ENCODE measurements at regions not wholly inside any gene's neighbourhood (a gene's known extent, or its start where the extent isn't known, plus 50 kb on each side); places are given as distances from the start of the nearest gene placed in this dataset.

- Histone ChIP-seq H3K36me3 (ENCODE audit: control insufficient read depth in 2 of 3, insufficient read depth in 3 of 3, low read length in 3 of 3) (no peaks in the 10 kb centered on the region), H3K27ac (ENCODE audit: low read depth in 2 of 2, low read length in 2 of 2) (no peak overlapping the region), H3K27me3 (ENCODE audit: control insufficient read depth, insufficient read depth, low read length) (no peaks in the 10 kb centered on the region), H3K9ac (ENCODE audit: low read length in 3 of 3) (no peak overlapping the region), H3K4me1 (ENCODE audit: control insufficient read depth in 2 of 3, insufficient read depth in 2 of 3, low read depth in 1 of 3, low read length in 3 of 3) (peaks cover 0 to 14% (median 0%) of the 10 kb centered on the region in 3 donors), H3K9me3 (ENCODE audit: control insufficient read depth in 2 of 3, insufficient read depth in 1 of 3, low read length in 3 of 3) (no peaks in the 10 kb centered on the region), H3K4me3 (ENCODE audit: low read length in 3 of 3) (no peak overlapping the region)
- FAIRE-seq, result no peak
- DNase-seq, result no peak
- no peak for TF ChIP-seq CTCF (IDR thresholded peaks at IDR 0.05; ENCODE audit: borderline replicate concordance, extremely low read depth, insufficient read depth)
- intact Hi-C loops (cut with DNase I), result no loop called here
Measured at GRCh38 chrX:6980981-6981380, 166.5 kb upstream of the STS start.

GRCh38 chrX:6968231-6968630, 179.3 kb upstream of the STS start:
- H3K36me3 ChIP-seq (ENCODE audit: control insufficient read depth in 2 of 3, insufficient read depth in 3 of 3, low read length in 3 of 3), result no peaks in the 10 kb centered on the region
- DNase-seq (no peak), FAIRE-seq (no peak)
- H3K4me1 ChIP-seq (ENCODE audit: control insufficient read depth in 2 of 3, insufficient read depth in 2 of 3, low read depth in 1 of 3, low read length in 3 of 3), result no peaks in the 10 kb centered on the region
- no peak overlapping the region for H3K27ac ChIP-seq (ENCODE audit: low read depth in 2 of 2, low read length in 2 of 2)
- intact Hi-C loops (cut with DNase I), result no loop called here
- TF ChIP-seq CTCF (IDR thresholded peaks at IDR 0.05; ENCODE audit: borderline replicate concordance, extremely low read depth, insufficient read depth), result no peak
- no peak overlapping the region for H3K4me3 ChIP-seq (ENCODE audit: low read length in 3 of 3)
- no peaks in the 10 kb centered on the region for H3K9me3 ChIP-seq (ENCODE audit: control insufficient read depth in 2 of 3, insufficient read depth in 1 of 3, low read length in 3 of 3)
- H3K27me3 ChIP-seq (ENCODE audit: control insufficient read depth, insufficient read depth, low read length), result no peaks in the 10 kb centered on the region
- no peak overlapping the region for H3K9ac ChIP-seq (ENCODE audit: low read length in 3 of 3)

GRCh38 chrX:6965729-6966128, 181.8 kb upstream of the STS start:
- H3K36me3 ChIP-seq (ENCODE audit: control insufficient read depth in 2 of 3, insufficient read depth in 3 of 3, low read length in 3 of 3), result no peaks in the 10 kb centered on the region
- no peak for DNase-seq
- H3K27ac ChIP-seq (ENCODE audit: low read depth in 2 of 2, low read length in 2 of 2), result no peak overlapping the region
- H3K4me1 ChIP-seq (ENCODE audit: control insufficient read depth in 2 of 3, insufficient read depth in 2 of 3, low read depth in 1 of 3, low read length in 3 of 3), result peaks cover 0 to 4% (median 0%) of the 10 kb centered on the region in 3 donors
- no peak for FAIRE-seq
- intact Hi-C loops (cut with DNase I), result no loop called here
- H3K4me3 ChIP-seq (ENCODE audit: low read length in 3 of 3), result no peak overlapping the region
- H3K9ac ChIP-seq (ENCODE audit: low read length in 3 of 3), result no peak overlapping the region
- TF ChIP-seq CTCF (IDR thresholded peaks at IDR 0.05; ENCODE audit: borderline replicate concordance, extremely low read depth, insufficient read depth), result no peak
- no peaks in the 10 kb centered on the region for H3K9me3 ChIP-seq (ENCODE audit: control insufficient read depth in 2 of 3, insufficient read depth in 1 of 3, low read length in 3 of 3)
- H3K27me3 ChIP-seq (ENCODE audit: control insufficient read depth, insufficient read depth, low read length), result no peaks in the 10 kb centered on the region

- Histone ChIP-seq H3K9me3 (ENCODE audit: control insufficient read depth in 2 of 3, insufficient read depth in 1 of 3, low read length in 3 of 3) (no peaks in the 10 kb centered on the region), H3K4me1 (ENCODE audit: control insufficient read depth in 2 of 3, insufficient read depth in 2 of 3, low read depth in 1 of 3, low read length in 3 of 3) (peaks cover 0 to 9% (median 0%) of the 10 kb centered on the region in 3 donors), H3K27me3 (ENCODE audit: control insufficient read depth, insufficient read depth, low read length) (no peaks in the 10 kb centered on the region), H3K9ac (ENCODE audit: low read length in 3 of 3) (no peak overlapping the region), H3K4me3 (ENCODE audit: low read length in 3 of 3) (no peak overlapping the region), H3K27ac (ENCODE audit: low read depth in 2 of 2, low read length in 2 of 2) (no peak overlapping the region), H3K36me3 (ENCODE audit: control insufficient read depth in 2 of 3, insufficient read depth in 3 of 3, low read length in 3 of 3) (no peaks in the 10 kb centered on the region)
- DNase-seq (no peak), FAIRE-seq (peak; percentile 25)
- intact Hi-C loops (cut with DNase I), result no loop called here
- TF ChIP-seq CTCF (IDR thresholded peaks at IDR 0.05; ENCODE audit: borderline replicate concordance, extremely low read depth, insufficient read depth), result no peak
Measured at GRCh38 chrX:6962006-6962355, 185.5 kb upstream of the STS start.

Data from kidney (tissue), 13 donors.